Activated effector memory CD4-positive, alpha-beta T cell treated with anti-CD3 and anti-CD28 coated beads, Interleukin-2, amount 50 U/mL, for 16 hours (primary cell): ENCODE measurements at regions not wholly inside any gene's neighbourhood (a gene's known extent, or its start where the extent isn't known, plus 50 kb on each side); places are given as distances from the start of the nearest gene placed in this dataset.

Experiments
- DNase-seq: peaks from one replicate; pipeline ENCODE4 v3.0.0-alpha.2; 2020

GRCh38 chr5:68542207-68542606 is 326.7 kb downstream of the PIK3R1 start:
- DNase-seq: no peak

DNA sequence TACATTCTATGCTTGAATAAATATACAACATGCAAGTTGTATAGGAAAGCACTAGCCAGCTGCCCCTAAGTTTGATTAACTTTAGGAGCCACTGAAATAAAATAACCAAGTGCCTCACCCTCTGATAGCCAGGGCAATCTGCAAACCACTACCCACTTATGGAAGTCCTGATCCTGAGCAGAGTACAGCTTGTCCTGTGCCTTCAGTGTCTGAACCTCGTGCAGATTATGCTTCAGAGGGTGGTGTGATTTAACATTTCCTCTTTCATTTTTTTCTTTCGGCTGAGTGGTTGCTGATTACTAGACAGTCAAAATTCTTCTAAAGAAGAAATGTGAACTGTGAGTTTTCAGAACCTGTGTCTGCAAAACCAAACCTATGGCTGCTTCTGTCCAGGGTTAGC is 327.7 kb downstream of the PIK3R1 start:
- no peak for DNase-seq

DNA sequence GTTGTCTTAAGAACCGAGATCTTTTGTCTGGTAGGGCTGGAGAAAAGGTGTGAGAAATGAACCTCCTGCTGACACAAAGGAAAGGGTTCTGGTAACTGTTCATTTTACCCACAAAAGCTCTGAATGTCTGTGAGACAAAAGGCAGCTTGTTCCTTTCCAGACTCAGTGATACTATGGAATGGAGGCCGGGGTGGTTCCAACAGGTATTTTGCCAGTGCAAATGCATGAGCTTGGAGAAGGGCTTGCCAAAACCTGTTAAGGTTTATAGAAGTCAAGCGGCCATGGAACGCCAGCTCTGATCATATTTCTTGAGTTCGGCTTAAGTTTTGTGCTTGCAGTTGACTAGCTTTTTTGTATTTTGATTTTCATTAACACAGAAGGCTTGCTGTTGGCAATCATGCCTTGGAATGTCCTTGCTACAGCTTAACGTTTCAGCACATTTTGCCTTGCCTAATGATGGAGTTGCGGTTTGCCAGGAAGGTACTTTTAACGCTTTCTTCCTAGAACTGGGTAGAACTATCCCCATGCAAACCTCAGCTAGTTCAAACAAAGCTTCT is 328.6 kb downstream of the PIK3R1 start:
- DNase-seq: no peak

DNA sequence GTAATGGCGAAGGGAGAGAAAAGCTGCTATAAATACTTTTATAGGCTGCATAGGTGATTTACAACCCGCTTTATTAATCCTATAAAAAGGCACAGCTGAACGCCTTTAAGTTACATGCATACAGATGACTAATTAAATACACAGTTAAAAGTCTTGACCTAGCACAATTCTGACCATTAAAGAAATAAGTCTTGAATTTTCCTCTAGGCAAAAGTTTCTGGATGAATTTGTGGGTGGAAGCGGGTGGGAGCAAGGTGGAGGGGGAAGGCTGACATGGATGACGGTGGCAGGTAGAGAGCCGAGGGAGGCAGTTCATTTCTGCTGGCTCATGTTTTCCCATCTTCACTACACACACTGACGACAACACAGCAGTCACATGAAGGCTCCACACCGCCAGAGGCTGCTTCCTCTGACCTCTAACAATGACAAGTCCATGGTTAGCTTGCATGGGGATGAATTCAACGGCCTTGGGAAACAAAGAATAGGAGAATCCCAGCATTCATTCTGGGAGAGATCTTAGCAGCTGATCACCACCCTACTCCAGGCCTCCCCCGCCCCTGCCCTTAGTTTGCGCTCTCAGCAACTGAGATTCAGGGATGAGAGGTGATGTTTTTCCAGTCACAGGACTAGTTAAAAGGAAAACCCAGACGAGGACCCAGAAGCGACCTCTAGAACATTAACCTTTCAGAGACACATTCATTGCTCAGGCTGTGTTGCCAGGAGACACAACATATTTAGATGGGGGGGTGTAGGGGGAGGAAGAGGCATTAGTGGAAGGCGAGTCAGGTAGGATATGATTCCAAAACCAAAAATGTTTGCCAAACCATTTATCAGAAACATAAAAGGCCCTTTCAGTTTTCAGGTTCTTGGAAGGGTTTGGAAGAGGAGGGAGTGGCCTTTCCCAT is 329.3 kb downstream of the PIK3R1 start:
- DNase-seq: no peak

- no peak for DNase-seq
These were observed 330.2 kb downstream of the PIK3R1 start for GRCh38 chr5:68545636-68546295.

DNA sequence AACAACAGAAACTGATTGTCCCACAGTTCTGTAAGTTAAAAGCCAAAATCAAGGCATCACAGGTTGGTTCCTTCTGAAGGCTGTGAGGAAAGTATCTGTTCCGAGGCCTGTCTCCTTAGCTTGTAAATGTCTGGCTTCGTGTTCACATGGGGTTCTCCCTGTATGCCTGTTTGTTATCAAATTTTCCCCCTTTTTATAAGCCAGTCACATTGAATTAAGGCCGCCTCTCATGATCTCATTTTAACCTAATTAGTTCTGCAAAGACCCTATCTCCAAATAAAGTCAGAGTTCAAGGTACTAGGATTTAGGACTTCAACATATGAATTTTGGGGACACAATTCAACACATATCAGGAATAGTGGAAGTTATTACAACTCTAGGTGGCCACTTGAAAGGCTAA is 331.5 kb downstream of the PIK3R1 start:
- DNase-seq: no peak

GRCh38 chr5:68547622-68548021 is 332.1 kb downstream of the PIK3R1 start:
- DNase-seq: no peak

DNA sequence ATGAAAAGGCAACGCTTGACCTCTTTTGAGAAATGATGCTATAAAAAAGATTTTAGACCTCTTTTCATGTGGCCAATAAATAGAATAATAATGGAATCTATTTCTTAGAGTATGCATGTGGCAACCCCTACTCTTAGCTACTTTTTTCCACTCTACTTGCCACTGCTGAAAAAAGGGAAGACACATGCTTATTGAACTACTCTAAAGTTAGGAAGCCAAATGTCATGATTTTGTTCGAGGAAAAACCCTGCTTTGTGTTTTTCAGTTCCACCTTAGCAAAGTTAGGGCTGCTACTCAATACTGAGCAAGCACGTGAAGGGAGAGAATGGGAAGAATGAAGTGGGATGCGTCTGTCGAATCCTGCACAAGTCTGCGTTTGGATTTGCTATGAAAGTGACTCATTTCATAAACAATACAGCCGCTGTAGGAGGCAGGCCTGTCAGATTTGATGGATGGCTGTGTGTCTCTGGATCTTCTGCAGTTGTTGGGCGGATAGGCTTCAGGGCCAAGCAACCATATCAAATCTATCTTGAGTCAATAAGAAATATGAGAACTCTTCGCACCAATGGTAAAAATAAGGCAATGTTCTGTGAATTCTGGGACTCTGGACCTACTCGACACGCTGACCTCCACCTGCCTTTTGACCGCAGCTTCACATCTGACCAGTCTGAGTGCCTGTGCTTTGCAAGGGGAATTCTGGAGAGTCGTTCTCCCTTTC is 333.6 kb downstream of the PIK3R1 start:
- DNase-seq: no peak

DNA sequence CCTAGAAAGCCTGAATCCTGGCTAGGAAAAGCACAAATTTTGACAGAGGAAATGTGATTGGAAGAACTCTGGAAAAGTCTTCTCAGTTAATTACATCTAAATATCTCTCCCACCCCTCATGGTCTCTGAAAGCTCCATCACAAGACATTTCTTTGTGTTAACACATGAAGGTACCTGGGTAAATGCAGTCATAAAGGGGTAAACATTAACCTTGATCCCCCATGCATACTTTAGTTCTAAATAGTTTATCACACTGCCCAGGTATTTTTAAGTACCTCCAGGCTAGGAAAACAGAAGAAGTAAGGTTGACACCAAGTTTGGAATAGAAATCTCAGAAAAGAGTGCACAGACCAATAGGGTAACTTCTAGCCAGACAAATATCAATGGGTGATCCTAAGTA is 334.5 kb downstream of the PIK3R1 start:
- no peak for DNase-seq

DNA sequence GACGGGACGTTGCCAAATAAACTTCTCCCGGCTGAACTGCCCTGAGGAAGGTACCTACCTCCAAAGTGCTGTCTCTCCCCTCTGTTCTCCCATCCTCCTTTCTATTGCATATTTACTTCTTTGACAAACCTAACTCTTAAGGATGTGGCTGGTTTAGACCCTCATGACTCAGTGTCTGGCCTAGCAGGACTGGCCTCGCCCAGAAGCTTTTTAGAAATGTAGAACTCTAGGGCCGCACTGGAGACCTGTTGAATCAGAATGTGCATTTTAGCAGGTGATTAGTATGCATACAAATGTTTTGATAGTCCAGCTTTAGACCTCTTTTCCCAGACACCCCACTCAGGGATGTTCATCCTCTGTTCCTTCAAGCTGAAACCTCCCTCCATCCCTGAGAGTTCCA is 335.9 kb downstream of the PIK3R1 start:
- no peak for DNase-seq

GRCh38 chr5:68554571-68555279 is 339.2 kb downstream of the PIK3R1 start:
- DNase-seq: no peak

- no peak for DNase-seq
These were observed 340.5 kb downstream of the PIK3R1 start for GRCh38 chr5:68555907-68556681.

DNA sequence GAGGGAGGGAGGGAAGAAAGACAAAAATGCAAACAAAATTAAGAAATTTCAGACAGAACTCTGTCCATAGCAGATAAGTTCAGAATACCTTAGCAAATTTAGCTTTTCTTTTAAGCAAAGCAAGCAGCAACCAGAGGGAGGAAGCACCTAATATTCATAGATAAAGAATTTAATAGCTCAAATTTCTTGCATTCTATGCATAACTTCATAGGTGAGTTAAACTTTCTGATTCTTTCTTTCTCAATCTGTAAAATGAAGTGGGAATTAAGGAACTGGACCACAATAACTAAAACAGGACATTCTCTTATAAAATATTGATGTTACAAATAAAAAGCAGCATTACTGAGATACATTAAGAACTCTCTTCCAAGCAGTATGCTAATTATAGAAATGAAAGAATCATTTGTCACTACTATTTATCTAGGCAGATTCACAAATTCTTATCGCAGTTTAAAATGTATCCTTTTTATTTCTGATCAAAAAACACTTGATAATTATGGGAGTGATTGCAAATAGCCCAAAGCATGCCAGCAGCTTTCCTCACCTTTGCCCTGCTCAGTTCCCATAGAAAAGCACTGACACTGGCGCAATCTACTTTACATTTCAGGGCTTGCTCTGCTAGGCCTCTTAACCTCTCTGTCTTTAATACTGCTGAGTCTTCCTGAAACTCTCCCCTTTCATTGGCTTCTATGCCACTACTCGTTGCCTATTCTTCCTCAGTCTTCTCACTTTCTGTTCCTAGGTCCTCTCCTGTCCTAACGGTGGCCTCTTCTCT is 341.8 kb downstream of the PIK3R1 start:
- no peak for DNase-seq

- DNase-seq: no peak
These were observed 346.8 kb downstream of the PIK3R1 start for GRCh38 chr5:68562308-68562707.

GRCh38 chr5:68565427-68565826 is 349.9 kb downstream of the PIK3R1 start:
- no peak for DNase-seq

DNA sequence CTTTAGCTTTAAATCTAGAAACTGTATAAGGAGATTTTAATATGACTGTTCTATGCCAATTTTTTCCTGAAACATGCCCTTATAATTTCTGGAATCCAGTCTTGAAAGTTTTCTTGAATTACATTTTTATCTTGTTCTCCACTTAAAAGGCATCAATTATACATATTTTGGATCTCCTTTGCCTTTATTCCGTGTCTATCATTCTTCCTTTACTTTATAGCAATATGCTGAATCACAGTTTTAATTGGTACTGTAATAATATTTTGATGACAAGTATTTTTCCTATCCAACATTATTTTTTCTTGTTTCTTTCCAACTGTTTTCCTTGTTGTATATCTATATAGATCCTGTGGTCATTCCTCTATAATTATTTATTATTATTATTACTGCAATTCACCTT is 361.2 kb downstream of the PIK3R1 start:
- DNase-seq: no peak

- no peak for DNase-seq
These were observed 366.7 kb downstream of the PIK3R1 start for GRCh38 chr5:68582284-68582683.

- DNase-seq: no peak
These were observed 371.6 kb downstream of the PIK3R1 start for GRCh38 chr5:68587171-68587570.

GRCh38 chr5:68591850-68592249 is 376.3 kb downstream of the PIK3R1 start:
- DNase-seq: no peak

DNA sequence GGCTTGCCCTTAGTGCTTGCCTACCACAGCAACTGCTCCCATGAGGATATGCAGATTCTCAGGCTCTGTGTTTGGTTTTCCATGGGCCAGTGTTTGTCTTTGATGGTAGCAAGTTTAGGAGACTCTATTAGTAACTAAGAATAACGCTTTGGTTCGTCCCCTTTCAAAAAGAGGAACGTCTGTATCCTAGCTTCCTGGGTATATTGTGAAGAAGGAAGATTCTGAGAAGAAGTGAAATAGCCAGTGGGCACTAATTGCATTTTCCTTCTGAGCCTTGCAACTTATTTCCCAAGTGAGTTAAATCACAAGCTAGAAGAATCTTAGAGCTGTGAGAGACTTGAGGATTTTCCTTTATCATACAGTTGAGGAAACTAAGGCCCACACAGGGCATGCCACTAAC is 376.8 kb downstream of the PIK3R1 start:
- no peak for DNase-seq

GRCh38 chr5:68593211-68593671 is 377.7 kb downstream of the PIK3R1 start:
- DNase-seq: no peak
